ENCODE measurements at regions not wholly inside any gene's neighbourhood (a gene's known extent, or its start where the extent isn't known, plus 50 kb on each side); places are given as distances from the start of the nearest gene placed in this dataset.

GRCh38 chr11:94678236-94678635 lies 89.9 kb upstream of the AMOTL1 start:
- TF ChIP-seq, protein P1, sequence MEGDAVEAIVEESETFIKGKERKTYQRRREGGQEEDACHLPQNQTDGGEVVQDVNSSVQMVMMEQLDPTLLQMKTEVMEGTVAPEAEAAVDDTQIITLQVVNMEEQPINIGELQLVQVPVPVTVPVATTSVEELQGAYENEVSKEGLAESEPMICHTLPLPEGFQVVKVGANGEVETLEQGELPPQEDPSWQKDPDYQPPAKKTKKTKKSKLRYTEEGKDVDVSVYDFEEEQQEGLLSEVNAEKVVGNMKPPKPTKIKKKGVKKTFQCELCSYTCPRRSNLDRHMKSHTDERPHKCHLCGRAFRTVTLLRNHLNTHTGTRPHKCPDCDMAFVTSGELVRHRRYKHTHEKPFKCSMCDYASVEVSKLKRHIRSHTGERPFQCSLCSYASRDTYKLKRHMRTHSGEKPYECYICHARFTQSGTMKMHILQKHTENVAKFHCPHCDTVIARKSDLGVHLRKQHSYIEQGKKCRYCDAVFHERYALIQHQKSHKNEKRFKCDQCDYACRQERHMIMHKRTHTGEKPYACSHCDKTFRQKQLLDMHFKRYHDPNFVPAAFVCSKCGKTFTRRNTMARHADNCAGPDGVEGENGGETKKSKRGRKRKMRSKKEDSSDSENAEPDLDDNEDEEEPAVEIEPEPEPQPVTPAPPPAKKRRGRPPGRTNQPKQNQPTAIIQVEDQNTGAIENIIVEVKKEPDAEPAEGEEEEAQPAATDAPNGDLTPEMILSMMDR (IDR thresholded peaks at IDR 0.05): no peak
- no peak for TF ChIP-seq EZH2 (IDR thresholded peaks at IDR 0.05; ENCODE audit: borderline replicate concordance, insufficient read depth, low read depth, low read length, poor library complexity, severe bottlenecking)
